ENCODE measurements at regions not wholly inside any gene's neighbourhood (a gene's known extent, or its start where the extent isn't known, plus 50 kb on each side); places are given as distances from the start of the nearest gene placed in this dataset.
A peak's percentile ranks its signal among the peaks of the same experiment; 100 is the strongest.
"Not testable (repeated sequence)": the region's sequence is repeated elsewhere in the genome, so short reads cannot be mapped to it uniquely, and the experiment has no call there.

DNA sequence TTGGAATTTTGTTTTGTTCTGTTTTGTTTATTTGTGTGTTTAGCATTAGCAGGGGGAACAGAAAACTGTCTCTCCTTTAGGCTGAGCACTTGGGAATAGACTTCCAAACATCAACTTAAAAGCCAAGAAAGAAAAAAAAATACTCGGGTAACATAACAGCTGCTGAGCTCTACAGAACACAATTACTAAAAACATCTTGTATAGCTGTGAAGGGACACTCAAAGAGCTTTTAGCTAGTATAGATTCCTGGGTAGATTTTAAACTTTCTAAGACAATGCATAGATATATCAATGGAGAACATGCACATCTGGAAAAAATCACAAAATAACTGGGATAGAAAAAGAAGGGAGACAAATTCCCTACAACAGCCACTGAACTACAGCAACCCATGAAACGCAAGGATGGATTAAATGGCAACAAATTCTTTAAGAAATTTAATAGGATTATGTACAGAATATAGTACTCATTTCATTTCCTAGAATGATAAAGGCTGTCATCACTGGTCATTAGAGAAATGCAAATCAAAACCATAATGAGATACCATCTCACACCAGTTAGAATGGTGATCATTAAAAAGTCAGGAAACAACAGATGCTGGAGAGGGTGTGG lies 174.3 kb upstream of the KRR1 start:
- no peak for DNase-seq (ENCODE audit: low read depth in 3 of 3, low spot score in 2 of 3)

DNA sequence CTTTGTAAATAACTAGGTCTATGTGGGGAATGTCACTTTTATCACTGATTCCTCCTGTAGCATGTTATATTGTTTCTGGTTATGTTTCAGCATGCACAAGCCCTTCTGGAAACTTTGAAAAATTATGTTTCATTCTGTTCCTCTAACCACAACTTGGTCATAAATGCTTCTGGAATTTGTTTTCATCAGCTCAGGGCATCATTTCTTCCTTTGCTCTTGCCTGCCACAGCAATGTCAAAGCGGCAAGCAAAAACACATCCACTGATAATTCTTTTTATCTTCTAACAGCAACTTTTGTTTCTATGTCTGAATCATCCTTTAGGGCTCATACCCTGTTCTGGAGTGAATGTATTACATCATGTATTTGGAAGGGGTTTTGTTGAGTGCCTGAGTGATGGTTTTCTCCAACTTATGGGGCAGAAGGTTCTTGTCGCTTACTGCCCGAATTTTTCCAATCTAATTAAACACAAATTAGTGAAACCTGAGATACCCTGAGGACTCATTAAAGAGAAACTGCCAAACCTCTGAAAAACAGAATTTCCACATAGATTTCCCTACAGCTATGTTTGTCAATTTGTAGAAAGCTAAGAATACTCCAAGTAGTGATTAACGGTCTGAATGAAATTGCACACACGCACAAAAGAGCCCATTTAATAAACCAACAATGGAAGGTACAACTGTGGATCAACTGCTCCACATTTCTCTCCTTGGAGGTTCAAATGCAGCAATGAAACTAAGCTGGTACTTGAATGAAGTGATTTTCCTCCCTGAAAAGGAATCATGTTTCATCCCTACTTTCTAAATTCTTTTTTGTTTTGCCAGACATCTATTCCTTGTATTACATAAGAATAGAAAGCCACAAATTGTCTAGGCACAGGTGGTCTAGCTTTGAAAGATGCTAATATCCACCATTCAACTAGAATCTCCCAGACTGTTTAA lies 173.5 kb upstream of the KRR1 start:
- no peak for DNase-seq (ENCODE audit: low read depth in 3 of 3, low spot score in 2 of 3)

DNA sequence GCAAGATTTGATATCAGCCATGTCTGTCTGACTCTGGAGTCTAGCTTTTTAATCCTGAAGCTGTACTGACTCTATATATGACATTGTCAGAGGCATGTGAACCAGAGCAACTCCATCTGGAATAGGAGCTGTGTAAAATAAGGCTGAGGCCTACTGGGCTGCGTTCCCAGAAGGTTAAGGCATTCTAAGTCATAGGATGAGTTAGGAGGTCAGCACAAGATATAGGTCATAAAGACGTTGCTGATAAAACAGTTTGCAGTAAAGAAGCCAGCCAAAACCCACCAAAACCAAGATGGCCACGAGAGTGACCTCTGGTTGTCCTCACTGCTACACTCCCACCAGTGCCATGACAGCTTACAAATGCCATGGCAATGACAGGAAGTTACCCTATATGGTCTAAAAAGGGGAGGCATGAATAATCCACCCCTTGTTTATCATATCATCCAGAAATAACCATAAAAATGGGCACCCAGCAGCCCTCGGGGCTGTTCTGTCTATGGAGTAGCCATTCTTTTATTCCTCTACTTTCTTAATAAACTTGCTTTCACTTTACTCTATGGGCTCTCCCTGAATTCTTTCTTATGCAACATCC lies 172.7 kb upstream of the KRR1 start:
- not testable (repeated sequence) for DNase-seq (ENCODE audit: low read depth in 3 of 3, low spot score in 2 of 3)

DNA sequence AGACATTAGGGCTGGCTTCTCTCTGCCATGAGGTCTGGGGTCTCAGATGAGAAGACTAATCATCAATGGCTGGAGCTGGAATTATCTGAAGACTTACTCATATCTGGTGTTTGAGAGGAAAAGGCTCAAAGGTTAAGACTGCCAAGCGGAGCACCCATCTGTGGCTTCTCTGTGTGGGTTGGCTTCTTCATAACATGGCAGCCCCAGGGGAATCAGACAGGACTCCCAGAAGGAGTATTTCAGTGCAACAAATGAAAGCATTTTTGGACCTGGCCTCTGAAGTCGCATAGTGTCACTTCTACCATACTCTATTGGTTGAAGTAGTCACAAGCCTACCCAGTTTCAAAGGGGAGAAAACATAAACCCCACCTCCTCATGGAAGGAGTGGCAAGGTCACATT lies 171.8 kb upstream of the KRR1 start:
- DNase-seq (ENCODE audit: low read depth in 3 of 3, low spot score in 2 of 3), result no peak

DNA sequence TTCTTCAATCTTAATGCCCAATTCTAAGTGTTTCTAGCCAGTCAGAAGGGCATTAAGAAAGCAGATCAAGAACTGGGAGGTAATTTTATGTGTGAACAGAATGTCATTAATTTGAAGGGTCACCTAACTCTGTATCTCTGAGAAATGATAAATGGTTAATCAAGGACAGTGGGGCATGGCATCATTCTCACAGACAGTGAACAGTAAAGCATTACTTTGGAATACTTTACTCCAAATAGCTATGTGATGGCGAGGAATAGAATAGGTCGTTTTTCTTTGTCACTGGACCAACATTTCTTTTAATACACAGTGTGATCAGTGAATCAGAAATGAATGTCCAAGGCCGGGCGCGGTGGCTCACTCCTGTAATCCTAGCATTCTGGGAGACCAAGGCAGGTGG lies 166.1 kb upstream of the KRR1 start:
- no peak for DNase-seq (ENCODE audit: low read depth in 3 of 3, low spot score in 2 of 3)

DNA sequence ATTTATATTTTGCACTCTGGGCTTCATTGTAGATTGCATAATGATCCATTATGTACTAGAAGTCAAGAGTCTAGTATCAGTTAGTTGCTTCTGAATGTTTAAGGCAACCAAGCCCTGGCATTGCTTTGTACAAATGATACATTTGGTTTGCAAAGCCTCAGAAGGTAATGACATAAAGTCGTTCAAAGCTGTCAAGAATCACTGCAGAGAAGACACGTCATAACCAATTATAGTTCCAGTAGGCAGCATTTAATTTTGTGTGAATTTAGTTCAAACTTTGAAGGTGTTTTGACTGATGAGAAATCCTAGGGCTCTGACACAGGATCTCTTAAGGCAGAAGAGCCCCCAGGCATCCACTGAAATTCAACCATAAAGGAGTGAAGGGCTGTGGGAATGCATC lies 163.0 kb upstream of the KRR1 start:
- no peak for DNase-seq (ENCODE audit: low read depth in 3 of 3, low spot score in 2 of 3)

DNA sequence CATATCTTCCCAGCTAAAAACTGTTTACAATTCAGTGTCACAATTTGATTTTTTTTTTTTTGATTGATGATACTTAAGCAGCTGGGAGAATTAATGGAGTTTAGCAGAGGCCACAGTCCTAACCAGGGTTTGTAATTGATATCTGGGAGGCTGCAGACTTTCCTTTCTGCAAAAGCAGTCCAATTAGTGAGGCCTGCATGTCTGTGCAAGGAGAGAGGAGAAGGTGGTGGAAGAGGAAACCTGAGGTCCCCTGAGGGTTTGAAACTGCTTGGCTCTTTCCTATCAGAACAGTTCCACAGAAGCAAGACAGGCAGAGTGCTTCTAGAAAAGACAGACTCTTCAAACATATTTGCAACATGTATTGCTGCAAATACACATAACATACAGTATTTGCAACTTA lies 160.8 kb upstream of the KRR1 start:
- DNase-seq (ENCODE audit: low read depth in 3 of 3, low spot score in 2 of 3), result peak in 1 of 3 donors; percentile 40

DNA sequence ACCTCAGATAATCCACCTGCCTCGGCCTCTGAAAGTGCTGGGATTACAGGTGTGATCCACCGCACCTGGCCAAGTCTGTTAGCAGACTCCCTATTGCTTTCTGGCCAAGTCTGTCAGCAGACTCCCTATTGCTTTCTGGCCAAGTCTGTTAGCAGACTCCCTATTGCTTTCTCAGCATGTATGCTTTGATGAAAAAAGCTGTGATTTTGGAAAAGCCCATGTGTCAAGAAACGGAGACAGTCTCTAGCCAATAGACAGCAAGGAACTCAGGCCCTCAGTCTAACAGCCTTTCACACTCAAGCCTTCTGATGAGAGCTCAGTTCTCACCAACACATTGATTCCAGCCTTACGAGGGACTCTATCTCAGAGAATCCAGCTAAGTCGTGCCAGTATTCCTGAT lies 158.8 kb upstream of the KRR1 start:
- DNase-seq (ENCODE audit: low read depth in 3 of 3, low spot score in 2 of 3), result no peak

DNA sequence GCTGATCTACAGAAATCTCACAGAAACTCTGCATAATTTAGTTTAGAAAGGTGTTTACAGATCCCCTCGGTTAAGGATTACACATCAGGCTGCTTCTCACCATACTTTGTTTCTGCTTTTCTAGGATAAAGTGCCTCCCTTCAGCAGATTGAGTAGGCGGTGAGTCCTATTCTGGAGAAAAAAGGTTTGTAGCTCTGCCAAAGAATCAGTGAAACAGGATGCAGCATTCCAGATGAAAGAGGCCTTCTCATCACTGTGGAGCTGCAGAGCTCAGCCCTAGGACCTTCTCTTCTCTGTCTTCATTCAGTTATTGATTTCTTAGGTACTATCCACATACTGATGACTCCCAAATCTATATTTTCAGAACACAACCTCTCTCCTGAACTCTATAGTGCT lies 155.5 kb upstream of the KRR1 start:
- no peak for DNase-seq (ENCODE audit: low read depth in 3 of 3, low spot score in 2 of 3)

DNA sequence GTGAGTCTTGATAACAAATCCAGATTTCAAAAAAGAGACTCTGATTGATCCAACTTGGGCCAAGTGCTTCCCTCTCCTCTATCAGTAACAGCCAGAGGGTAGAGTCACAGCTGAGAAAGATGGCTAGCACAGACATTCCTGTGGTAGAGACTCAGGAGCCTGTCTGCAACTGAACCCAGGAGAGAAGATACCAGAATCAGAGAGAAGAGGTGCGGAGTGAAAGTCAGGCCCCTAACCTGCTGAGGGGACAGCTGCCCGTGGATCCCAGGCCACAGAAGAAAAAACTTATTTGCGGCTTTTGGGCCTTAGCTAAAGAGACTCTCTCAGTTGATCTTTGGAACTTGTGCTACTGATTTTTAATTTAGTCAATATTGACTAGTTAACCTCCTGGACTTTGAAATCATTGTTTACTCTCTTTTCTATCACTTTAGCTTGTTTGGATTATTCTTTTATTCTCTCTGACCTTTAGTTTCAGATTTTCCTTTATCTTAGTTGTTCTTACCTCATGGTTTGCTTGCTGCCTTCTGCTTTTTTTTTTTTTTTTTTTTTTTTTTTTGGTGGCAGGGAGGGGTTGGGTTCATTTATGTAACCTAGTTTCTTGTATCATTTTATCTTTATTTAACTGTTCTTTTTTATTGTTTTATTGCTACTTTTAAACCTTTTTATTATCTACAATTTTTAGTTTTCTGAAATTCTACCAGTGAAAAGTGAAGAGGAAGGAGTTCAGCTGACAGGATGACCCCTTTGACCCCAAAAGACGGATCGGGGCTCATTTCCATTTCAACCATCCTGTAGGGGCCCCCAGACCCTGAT lies 154.9 kb upstream of the KRR1 start:
- no peak for DNase-seq (ENCODE audit: low read depth in 3 of 3, low spot score in 2 of 3)

DNA sequence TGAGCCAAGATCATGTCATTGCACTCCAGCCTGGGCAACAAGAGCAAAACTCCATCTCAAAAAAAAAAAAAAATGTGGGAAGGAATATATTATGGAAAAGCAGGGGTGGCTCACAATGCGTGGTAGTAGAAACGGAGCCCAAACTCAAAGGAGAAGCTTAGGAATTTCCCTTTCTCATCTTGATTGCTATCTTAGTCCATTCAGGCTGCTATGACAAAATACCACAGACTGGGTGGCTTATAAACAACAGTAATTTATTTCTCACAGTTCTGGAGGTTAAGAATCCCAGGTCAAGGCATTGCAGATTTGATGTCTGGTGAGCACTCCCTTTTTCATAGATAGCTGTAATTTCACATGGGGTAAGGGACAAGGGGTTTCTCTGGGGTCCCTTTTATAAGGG lies 153.8 kb upstream of the KRR1 start:
- no peak for DNase-seq (ENCODE audit: low read depth in 3 of 3, low spot score in 2 of 3)

DNA sequence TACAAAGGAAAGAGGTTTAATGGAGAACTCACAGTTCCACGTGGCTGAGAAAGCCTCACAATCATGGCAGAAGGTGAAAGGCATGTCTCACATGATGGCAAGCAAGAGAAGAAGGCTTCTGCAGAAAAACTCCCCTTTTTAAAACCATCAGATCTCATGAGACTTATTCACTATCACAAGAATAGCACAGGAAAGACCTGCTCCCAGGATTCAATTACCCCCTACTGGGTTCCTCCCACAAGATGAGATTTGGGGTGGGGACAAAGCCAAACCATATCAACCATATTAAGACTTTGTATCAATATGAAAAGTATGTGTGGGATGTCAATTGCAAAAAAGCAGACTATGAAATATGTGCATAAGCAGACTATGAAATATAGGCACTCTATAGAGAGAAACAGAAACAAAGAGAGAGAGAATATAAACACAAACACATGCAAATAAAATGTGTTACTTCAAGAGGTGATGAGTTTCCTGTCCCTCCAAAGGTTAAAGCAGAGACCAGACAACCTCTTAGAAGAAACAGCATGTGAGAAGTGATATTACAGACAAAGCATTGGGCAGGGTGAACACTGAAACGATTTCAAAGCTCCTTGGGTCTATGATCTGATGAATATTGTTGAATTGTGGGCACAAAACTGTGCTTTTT lies 151.2 kb upstream of the KRR1 start:
- no peak for DNase-seq (ENCODE audit: low read depth in 3 of 3, low spot score in 2 of 3)

DNA sequence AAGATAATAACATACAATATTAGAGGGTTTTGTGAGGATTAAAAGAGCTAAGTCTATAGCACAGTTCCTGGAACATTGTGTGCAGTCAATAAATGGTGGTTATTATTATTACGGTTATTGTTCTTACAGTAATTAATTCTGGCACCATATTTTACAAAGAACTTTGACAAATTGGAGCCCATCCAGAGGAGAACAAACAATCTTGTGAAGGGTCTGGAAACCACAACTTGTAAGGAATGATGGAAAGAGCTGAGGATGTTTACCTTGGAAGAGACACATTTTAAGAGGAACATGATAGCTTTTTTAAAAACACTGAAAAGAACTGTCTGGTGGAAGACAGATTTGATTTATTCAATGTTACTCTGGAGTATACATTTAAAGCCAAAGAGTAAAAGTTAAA lies 150.5 kb upstream of the KRR1 start:
- DNase-seq (ENCODE audit: low read depth in 3 of 3, low spot score in 2 of 3), result no peak

DNA sequence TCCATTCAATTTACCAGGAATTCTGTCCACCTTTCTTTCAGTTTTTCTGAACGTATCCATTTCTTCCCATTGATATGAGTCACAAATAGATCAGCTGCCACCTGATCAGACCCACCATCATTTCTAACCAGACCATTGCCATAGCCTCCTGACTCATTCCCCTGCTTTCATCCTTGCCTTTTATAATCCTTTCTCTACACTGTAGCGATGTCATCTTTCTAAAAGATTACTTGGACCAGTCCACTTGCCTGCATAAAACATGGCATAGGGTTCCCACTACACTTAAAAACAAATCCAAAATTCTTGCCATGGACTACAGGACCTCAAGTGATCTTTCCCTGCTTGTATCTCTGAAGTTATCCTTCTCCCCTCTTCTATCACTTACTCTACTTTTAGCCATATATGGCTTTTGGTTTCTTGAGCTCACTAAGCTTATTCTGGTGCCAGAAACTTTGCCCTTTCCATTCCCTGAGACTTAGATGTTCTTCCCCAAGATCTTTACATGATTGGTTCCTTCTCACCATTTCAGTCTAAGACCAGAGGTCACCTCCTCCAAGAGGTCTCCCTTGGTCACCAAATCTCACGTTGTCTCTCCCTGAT lies 149.5 kb upstream of the KRR1 start:
- no peak for DNase-seq (ENCODE audit: low read depth in 3 of 3, low spot score in 2 of 3)

DNA sequence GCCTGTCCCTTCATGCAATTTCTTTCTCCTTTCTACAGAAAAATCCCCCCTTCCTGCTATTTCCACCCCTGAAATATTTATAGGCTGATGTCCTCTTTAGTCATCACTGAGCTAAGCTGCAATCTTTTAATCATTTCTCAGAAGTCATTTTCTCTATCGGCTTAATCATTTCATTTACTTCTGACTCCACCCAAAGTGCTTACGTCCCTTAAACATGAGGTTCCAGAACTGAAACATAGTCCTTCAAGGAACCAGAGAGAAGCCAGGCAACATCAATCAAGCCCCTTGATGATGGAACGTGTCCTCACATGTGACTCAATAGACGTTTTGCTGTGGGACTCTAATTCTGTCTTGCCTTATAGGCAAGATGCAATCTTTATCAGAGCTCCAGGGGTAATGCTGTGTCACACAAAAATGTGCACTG lies 148.7 kb upstream of the KRR1 start:
- DNase-seq (ENCODE audit: low read depth in 3 of 3, low spot score in 2 of 3), result no peak

DNA sequence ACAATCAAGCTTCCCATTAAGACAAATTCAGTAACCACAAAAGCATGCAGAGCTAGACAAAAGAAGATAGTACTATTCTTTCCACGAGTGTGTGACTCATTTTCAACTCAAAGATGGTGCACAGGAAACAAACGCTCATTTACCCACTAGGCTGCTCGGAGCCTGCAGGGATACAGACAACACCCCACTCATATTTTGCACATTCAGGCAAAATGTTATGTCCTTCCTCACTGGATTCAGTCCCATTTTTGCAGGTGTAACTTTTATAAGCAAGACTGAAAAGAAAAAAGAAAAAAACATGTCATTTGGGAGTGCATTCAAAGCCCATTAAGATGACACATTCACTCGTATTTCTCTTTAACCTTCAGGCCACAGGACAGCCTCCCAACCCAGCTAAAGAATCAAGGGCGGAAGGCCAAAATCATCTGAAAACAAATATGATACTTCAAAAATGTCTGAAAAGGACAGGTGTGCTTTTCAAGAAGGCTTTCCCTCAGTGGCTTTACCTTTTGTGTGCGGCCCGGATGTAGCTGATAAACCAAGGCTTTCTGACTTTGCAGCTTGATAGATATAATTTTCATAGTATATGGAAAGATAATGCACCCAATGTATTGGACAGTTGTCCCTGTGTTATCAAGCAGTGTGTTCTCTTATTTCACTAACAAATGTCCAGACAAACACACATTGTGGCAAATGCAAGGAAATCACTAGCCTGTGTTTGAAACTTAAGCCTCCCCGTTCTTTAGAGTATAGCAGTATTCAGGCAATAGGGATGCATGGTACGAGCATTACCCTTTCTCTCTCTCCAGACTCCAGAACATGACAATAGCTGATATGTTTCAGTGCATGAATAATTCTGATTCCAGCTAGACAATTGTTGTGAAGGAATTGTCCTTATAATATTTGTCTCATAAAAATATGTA lies 147.8 kb upstream of the KRR1 start:
- DNase-seq (ENCODE audit: low read depth in 3 of 3, low spot score in 2 of 3), result no peak

DNA sequence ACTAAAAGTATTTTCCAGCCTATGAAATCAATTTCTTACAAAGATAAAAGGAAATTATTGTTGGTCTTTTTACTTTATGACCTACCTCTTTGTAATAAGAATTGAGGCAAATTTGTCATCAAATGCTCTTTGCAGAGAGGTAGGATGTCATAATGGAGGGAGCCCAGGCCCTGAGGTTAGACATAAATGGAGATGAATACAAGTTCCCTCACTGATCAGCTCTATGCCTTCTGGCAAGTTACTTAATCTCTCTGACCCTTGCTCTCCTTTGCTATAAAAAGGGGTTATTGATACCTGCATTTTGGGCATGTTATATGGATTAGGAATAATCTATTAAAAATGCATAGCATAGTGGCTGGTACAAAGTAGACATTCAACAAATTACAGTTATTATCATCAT lies 146.9 kb upstream of the KRR1 start:
- DNase-seq (ENCODE audit: low read depth in 3 of 3, low spot score in 2 of 3), result no peak

DNA sequence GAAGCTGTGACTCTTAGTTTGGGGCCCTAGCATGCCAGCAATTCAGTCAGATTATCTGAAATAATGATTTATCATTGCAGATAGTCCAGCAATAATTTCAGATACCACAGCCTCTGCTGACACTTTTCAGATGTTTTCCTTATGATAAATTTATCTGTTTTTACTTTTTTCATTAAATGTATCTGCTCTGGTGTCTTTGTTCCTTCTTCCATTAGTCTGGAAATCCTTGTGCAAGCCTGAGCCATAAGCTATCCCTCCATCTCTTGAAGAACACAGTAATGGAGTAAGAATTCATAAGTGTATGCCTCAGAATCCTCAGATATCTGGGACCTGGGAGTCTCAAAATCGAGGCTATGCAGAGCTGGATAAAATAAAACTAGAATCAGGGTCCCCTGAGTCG lies 146.4 kb upstream of the KRR1 start:
- DNase-seq (ENCODE audit: low read depth in 3 of 3, low spot score in 2 of 3), result no peak

DNA sequence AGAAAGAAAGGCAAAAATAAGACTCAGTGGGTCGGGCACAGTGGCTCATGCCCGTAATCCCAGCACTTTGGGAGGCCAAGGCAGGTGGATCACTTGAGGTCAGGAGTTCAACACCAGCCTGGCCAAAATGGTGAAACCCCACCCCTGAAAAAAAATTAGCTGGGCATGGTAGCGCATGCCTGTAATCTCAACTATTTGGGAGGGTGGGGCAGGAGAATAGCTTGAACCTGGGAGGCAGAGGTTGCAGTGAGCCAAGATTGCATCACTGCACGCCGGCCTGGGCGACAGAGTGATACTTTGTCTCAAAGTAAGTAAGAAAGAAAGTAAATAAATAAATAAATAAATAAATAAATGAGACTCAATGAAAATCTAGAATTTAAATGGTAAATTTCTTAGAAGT lies 145.9 kb upstream of the KRR1 start:
- not testable (repeated sequence) for DNase-seq (ENCODE audit: low read depth in 3 of 3, low spot score in 2 of 3)

Measured in right renal cortex interstitium (tissue), 3 donors.